Heart right ventricle (tissue), 16 donors: ENCODE measurements at regions not wholly inside any gene's neighbourhood (a gene's known extent, or its start where the extent isn't known, plus 50 kb on each side); places are given as distances from the start of the nearest gene placed in this dataset.
"Not testable (repeated sequence)": the region's sequence is repeated elsewhere in the genome, so short reads cannot be mapped to it uniquely, and the experiment has no call there.

Experiments
- ATAC-seq, 8 donors: fragments of 200-7000 bp; cut with Tn5 transposase; one replicate each; pipeline ENCODE4 v1.9.1; 2020; ENCODE audit warnings: mild to moderate bottlenecking in 8 of 8, moderate library complexity in 8 of 8, moderate number of reproducible peaks in 1 of 8
- DNase-seq, 2 donors: peaks; one replicate each; pipeline ENCODE4 v3.0.0-alpha.2; 2020
- H3K27ac ChIP-seq, 10 donors: fragments of 200-600 bp; sonication (generic) in 2 of 10; one replicate each; pipeline versions ENCODE4 v1.5.0 to v1.8.0; 2020 to 2022; ENCODE audit warnings: mild to moderate bottlenecking in 3 of 10
- H3K27me3 ChIP-seq, 7 donors: fragments of 200-600 bp; one replicate each; pipeline ENCODE4 v1.8.0; 2021 to 2022; ENCODE audit warnings: mild to moderate bottlenecking in 2 of 7
- H3K36me3 ChIP-seq, 9 donors: fragments of 200-600 bp; sonication (generic) in 1 of 9; one replicate each; pipeline versions ENCODE4 v1.5.0 to v1.8.0; 2020 to 2022; ENCODE audit warnings: mild to moderate bottlenecking in 2 of 9
- H3K4me1 ChIP-seq, 9 donors: fragments of 200-600 bp; sonication (generic) in 1 of 9; one replicate each; pipeline versions ENCODE4 v1.5.0 to v1.8.0; 2020 to 2022; ENCODE audit warnings: mild to moderate bottlenecking in 4 of 9
- H3K4me3 ChIP-seq, 10 donors: fragments of 200-600 bp; sonication (generic) in 2 of 10; one replicate each; pipeline versions ENCODE4 v1.5.0 to v1.8.0; 2020 to 2022; ENCODE audit warnings: mild to moderate bottlenecking in 7 of 10, moderate library complexity in 2 of 10
- H3K9me3 ChIP-seq, 11 donors: fragments of 200-600 bp in 10 of 11; sonication (generic) in 2 of 11; one replicate each; pipeline versions ENCODE4 v1.5.0 to v1.8.0; 2013 to 2022; ENCODE audit warnings: mild to moderate bottlenecking in 2 of 11, control low read depth in 1 of 11, moderate library complexity in 1 of 11
- WGBS, 2 donors: extraction: QIAGEN DNeasy Blood & Tissue Kit; methylation state at CpG; one replicate each; pipeline ENCODE4 v1.1.7; 2013; ENCODE audit warnings: inconsistent platforms in 1 of 2; 5-methylcytosine and 5-hydroxymethylcytosine counted together
- intact Hi-C, 10 donors: fragments of 100-400 bp; cut with DNase I; formaldehyde crosslinking; loops; one replicate each; pipeline versions ENCODE4 v1.11.1 to v1.14.2; 2022
- TF ChIP-seq, protein P1 (sequence below), 9 donors: fragments of 200-600 bp; sonication (generic) in 2 of 9; IDR thresholded peaks; one replicate each; pipeline versions ENCODE4 v1.5.0 to v1.8.0; 2021 to 2022; ENCODE audit warnings: antibody characterized with exemption in 9 of 9, mild to moderate bottlenecking in 5 of 9, moderate library complexity in 1 of 9
- donor health status: Arrhythmogenic right ventricular cardiomyopathy.
- donor health status: ischemic (EF 13 %, LVEDD 7.1; RV severe dilation, severe dysfunction).
- donor health status: healthy with polysubstance abuse.
- donor health status: DM: no; HTN: yes; CAD: no.
- donor health status: DM: no; HTN: no; CAD: no.
- donor health status: ischemic (EF 25% LVEDD 6.9; RV normal size, moderate dysfunction).
- donor health status: ischemic (EF 25% LVEDD 5.7; RV mildly dilated, moderate dysfunction).
- donor health status: healthy.
- donor health status: DM: yes; HTN: yes; CAD: no.
- donor health status: Ischemic cardiomyopathy.
- donor health status: ischemic (EF 35%, LVEDD 5.7; RV mildly dilated, moderate dysfunction).
- donor health status: nonischemic (EF 11% LVEDD 7.7; RV severe dilation, severe dysfunction).
- donor health status: DM: yes; HTN: yes; CAD: no.
- donor health status: PGD.
- donor health status: ischemic (EF 29% LVEDD 5.4; RV normal size, mild dysfunction).
- donor health status: nonischemic (EF 23%, LVEDD 6.1; RV moderate dilation, normal function).

DNA sequence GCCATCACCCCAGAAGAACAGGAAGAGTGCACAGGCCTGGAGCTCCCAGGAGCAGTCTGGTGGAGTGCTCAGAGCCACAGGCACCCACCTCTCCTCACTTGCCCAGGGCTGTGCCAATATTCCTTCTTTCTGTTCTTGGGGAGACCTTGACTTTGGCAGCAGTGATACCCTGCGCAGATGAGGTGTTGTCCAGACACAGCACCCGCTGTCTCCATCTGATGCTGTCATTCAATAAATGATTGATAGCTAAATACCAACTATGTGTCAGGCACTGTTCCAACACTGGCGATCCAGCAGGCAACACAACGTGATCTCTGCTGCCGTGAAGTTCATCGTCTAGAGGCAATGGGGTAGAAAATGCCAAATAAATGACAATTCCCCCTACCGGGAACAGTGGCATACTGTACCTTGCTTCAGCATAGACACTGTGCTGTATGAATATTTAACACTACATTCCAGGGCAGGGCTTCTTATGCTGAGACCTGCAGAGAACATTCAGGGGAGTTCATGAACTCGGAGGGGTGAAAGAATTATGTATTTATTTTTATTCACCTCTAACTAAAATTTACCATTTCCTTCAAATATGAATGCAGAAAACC is 320.5 kb upstream of the NCKAP5 start:
- intact Hi-C loops = loop anchor here (5.0 to 10.0 kb wide), 15 partner anchors 196 to 1006 kb away; partner anchors contain the start of gene MGAT5 (in 3 of the 10)
- 86 to 87% methylated on average over 8 of the region's 8 CpGs for WGBS, 2 donors
- no peak for DNase-seq
- no peak for ATAC-seq
- no peak overlapping the region for H3K4me3 ChIP-seq
- H3K27ac ChIP-seq = no peak overlapping the region
- TF ChIP-seq, protein P1, sequence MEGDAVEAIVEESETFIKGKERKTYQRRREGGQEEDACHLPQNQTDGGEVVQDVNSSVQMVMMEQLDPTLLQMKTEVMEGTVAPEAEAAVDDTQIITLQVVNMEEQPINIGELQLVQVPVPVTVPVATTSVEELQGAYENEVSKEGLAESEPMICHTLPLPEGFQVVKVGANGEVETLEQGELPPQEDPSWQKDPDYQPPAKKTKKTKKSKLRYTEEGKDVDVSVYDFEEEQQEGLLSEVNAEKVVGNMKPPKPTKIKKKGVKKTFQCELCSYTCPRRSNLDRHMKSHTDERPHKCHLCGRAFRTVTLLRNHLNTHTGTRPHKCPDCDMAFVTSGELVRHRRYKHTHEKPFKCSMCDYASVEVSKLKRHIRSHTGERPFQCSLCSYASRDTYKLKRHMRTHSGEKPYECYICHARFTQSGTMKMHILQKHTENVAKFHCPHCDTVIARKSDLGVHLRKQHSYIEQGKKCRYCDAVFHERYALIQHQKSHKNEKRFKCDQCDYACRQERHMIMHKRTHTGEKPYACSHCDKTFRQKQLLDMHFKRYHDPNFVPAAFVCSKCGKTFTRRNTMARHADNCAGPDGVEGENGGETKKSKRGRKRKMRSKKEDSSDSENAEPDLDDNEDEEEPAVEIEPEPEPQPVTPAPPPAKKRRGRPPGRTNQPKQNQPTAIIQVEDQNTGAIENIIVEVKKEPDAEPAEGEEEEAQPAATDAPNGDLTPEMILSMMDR (IDR thresholded peaks at IDR 0.05) = no peak
- H3K27me3 ChIP-seq = peaks cover 0 to 3% (median 0%) of the 10 kb centered on the region in 7 donors
- no peaks in the 10 kb centered on the region for H3K36me3 ChIP-seq
- H3K9me3 ChIP-seq = no peaks in the 10 kb centered on the region
- H3K4me1 ChIP-seq = peaks cover 0 to 16% (median 10%) of the 10 kb centered on the region in 9 donors

DNA sequence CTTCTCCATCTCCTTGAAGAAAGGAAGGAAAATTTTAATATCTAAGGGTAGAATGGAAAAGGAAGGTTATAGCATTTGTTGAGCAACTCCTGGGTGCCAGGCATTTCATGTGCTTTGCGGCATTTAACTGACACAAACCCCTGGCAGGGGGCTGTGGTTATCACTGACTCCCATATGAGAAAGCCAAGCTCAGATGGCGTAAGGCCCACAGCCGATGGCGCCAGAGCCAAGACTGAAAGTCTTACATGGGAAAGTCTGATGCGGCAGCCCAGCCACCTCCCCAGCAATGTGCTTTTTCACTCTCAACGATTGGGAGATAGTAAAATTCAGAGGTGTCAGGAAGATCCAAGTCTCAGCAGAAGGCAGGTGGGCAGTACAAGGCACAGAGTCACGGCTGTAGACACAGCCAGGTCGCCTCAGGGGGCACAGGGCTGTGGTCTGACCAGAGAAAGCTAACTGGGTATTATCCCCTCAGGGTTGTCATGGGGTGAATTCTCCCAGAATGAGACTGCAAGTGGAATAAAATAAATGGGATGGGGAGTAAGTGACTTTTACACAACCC is 324.2 kb upstream of the NCKAP5 start:
- 69 to 75% methylated on average over 8 of the region's 8 CpGs for WGBS, 2 donors
- H3K4me1 ChIP-seq = peaks cover 0 to 3% (median 0%) of the 10 kb centered on the region in 9 donors
- no peak overlapping the region for H3K27ac ChIP-seq
- no peak for DNase-seq
- no peak overlapping the region for H3K4me3 ChIP-seq
- TF ChIP-seq, protein P1 (IDR thresholded peaks at IDR 0.05) = no peak
- ATAC-seq = peak in 1 of 8 donors; percentile 58
- intact Hi-C loops = loop anchor here in 1 of 10 donors (10.0 kb wide), 1 partner anchor 212 kb away; no protein-coding TSS in a partner anchor
- H3K9me3 ChIP-seq = peaks cover 0 to 6% (median 0%) of the 10 kb centered on the region in 11 donors
- no peaks in the 10 kb centered on the region for H3K36me3 ChIP-seq
- no peaks in the 10 kb centered on the region for H3K27me3 ChIP-seq

- intact Hi-C loops = loop anchor here in 1 of 10 donors (10.0 kb wide), 1 partner anchor 210 kb away; no protein-coding TSS in a partner anchor
- TF ChIP-seq, protein P1 (IDR thresholded peaks at IDR 0.05) = no peak
- Histone ChIP-seq H3K4me1 (peaks cover 0 to 3% (median 0%) of the 10 kb centered on the region in 9 donors), H3K36me3 (no peaks in the 10 kb centered on the region), H3K27me3 (no peaks in the 10 kb centered on the region), H3K27ac (no peak overlapping the region), H3K9me3 (peaks cover 0 to 6% (median 0%) of the 10 kb centered on the region in 11 donors), H3K4me3 (no peak overlapping the region)
- 92 to 94% methylated on average over 9 of the region's 9 CpGs for WGBS, 2 donors
- DNase-seq (no peak), ATAC-seq (no peak)
Observed at GRCh38 chr2:133894429-133894828, 326.2 kb upstream of the NCKAP5 start.

DNA sequence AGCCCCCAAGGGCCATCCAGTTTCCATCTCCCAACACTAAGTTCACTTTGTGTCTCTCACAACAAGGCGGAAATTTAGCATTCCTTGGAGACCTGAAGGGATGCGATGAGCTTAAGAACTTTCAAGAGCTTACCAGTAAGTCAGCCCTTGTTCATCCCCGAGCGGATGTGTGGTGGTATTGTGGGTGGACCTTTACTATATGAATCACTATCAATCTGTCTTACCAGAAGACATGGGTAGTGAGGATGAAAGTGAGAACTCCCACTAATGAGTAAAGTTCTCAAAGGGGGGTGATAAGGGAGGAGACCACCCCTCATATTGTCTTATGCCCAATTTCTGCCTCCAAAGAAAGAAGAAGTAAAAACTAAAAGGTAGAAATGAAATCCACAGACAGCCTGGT is 329.6 kb upstream of the NCKAP5 start:
- not testable (repeated sequence) for H3K36me3 ChIP-seq, ATAC-seq, H3K4me1 ChIP-seq, DNase-seq, H3K4me3 ChIP-seq, H3K27ac ChIP-seq, H3K9me3 ChIP-seq, H3K27me3 ChIP-seq
- intact Hi-C loops = loop anchor here in 1 of 10 donors (10.0 kb wide), 1 partner anchor 207 kb away; no protein-coding TSS in a partner anchor
- 70 to 86% methylated on average over 4 of the region's 4 CpGs for WGBS, 2 donors

- no peaks in the 10 kb centered on the region for H3K9me3 ChIP-seq
- ATAC-seq (no peak), DNase-seq (no peak)
- H3K4me1 ChIP-seq = no peaks in the 10 kb centered on the region
- 70 to 72% methylated on average over 3 of the region's 3 CpGs for WGBS, 2 donors
- TF ChIP-seq, protein P1 (IDR thresholded peaks at IDR 0.05) = no peak
- no peaks in the 10 kb centered on the region for H3K36me3 ChIP-seq
- no peak overlapping the region for H3K4me3 ChIP-seq
- intact Hi-C loops = no loop called here
- H3K27ac ChIP-seq = no peak overlapping the region
- H3K27me3 ChIP-seq = peaks cover 0 to 20% (median 0%) of the 10 kb centered on the region in 7 donors
Observed at GRCh38 chr2:133900909-133901308, 332.6 kb upstream of the NCKAP5 start.
